ENCODE measurements at regions not wholly inside any gene's neighbourhood (a gene's known extent, or its start where the extent isn't known, plus 50 kb on each side); places are given as distances from the start of the nearest gene placed in this dataset.

DNA sequence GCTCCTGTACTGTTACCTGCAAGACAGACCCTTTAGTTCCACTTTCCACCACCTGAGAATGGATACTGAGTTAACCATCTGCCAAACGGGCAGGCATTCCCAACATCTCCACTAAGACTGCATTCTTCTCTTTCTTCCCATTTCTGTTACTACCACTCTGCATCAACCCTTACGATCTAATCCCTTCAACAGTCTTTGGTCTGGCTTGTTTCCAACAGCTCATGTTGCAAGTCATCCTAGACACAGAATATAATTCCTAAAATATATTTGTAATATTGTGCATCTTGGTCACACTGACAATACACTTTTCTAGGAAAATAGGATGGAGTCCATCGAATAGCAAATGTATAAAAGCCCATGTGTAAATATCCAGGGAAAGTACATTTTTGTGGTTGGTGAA is 166.7 kb downstream of the SIPA1L2 start:
- no peak for DNase-seq (ENCODE audit: extremely low spot score)
- Histone ChIP-seq H3K9me3 (no peaks in the 10 kb centered on the region), H3K36me3 (peaks cover 10 to 49% (median 22%) of the 10 kb centered on the region in 4 donors), H3K4me3 (no peak overlapping the region), H3K4me1 (peaks cover 0 to 13% (median 9%) of the 10 kb centered on the region in 4 donors), H3K27ac (replicated peaks in 1 of 4) (no peak overlapping the region), H3K27me3 (no peaks in the 10 kb centered on the region)
- intact Hi-C loops (cut with DNase I): no loop called here
- TF ChIP-seq POLR2AphosphoS5 (IDR thresholded peaks at IDR 0.05) (no peak), POLR2A (IDR thresholded peaks at IDR 0.05; ENCODE audit: low read depth) (no peak), EP300 (IDR thresholded peaks at IDR 0.05) (no peak)
- TF ChIP-seq, protein P1, sequence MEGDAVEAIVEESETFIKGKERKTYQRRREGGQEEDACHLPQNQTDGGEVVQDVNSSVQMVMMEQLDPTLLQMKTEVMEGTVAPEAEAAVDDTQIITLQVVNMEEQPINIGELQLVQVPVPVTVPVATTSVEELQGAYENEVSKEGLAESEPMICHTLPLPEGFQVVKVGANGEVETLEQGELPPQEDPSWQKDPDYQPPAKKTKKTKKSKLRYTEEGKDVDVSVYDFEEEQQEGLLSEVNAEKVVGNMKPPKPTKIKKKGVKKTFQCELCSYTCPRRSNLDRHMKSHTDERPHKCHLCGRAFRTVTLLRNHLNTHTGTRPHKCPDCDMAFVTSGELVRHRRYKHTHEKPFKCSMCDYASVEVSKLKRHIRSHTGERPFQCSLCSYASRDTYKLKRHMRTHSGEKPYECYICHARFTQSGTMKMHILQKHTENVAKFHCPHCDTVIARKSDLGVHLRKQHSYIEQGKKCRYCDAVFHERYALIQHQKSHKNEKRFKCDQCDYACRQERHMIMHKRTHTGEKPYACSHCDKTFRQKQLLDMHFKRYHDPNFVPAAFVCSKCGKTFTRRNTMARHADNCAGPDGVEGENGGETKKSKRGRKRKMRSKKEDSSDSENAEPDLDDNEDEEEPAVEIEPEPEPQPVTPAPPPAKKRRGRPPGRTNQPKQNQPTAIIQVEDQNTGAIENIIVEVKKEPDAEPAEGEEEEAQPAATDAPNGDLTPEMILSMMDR (IDR thresholded peaks at IDR 0.05): no peak
- WGBS: 81% methylated on average over 3 of the region's 3 CpGs

- no peak overlapping the region for H3K27ac ChIP-seq (replicated peaks in 1 of 4)
- DNase-seq (ENCODE audit: extremely low spot score): no peak
- WGBS: 90% methylated on average over 4 of the region's 4 CpGs
- no peaks in the 10 kb centered on the region for H3K9me3 ChIP-seq
- no peak for TF ChIP-seq EP300 (IDR thresholded peaks at IDR 0.05)
- TF ChIP-seq, protein P1 (IDR thresholded peaks at IDR 0.05): no peak
- no peak for TF ChIP-seq POLR2AphosphoS5 (IDR thresholded peaks at IDR 0.05)
- no peak for TF ChIP-seq POLR2A (IDR thresholded peaks at IDR 0.05; ENCODE audit: low read depth)
- H3K4me1 ChIP-seq: peaks cover 0 to 23% (median 13%) of the 10 kb centered on the region in 4 donors
- intact Hi-C loops (cut with DNase I): no loop called here
- H3K4me3 ChIP-seq: no peak overlapping the region
- peaks cover 10 to 49% (median 20%) of the 10 kb centered on the region in 4 donors for H3K36me3 ChIP-seq
- H3K27me3 ChIP-seq: no peaks in the 10 kb centered on the region
Measured at GRCh38 chr1:232462213-232462612, 167.7 kb downstream of the SIPA1L2 start.

DNA sequence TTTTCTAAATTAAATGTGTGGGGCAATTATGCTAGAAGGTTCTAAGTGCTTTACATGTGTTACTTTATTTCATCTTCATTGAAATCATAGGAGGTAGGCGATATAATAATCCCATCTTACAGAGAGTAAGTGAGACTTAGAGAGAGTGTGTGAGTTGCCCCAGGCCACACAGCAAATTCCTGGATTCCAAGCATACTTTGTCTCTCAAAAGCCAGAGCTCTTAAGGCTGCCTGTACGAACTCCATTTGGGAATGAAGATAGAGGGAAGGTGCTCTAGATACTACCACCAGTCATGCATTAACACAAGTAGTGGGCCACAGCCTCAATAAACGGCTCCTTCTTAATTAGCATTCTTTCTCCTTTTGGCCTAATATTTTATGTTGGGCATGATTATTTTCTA is 170.1 kb downstream of the SIPA1L2 start:
- WGBS: 54% methylated on average over 3 of the region's 3 CpGs
- H3K4me1 ChIP-seq: peaks cover 0 to 27% (median 17%) of the 10 kb centered on the region in 4 donors
- no peaks in the 10 kb centered on the region for H3K9me3 ChIP-seq
- no peak overlapping the region for H3K27ac ChIP-seq (replicated peaks in 1 of 4)
- no peak for DNase-seq (ENCODE audit: extremely low spot score)
- TF ChIP-seq POLR2AphosphoS5 (IDR thresholded peaks at IDR 0.05): no peak
- TF ChIP-seq, protein P1 (IDR thresholded peaks at IDR 0.05): no peak
- TF ChIP-seq POLR2A (IDR thresholded peaks at IDR 0.05; ENCODE audit: low read depth): no peak
- TF ChIP-seq EP300 (IDR thresholded peaks at IDR 0.05): no peak
- H3K4me3 ChIP-seq: no peak overlapping the region
- peaks cover 6 to 30% (median 10%) of the 10 kb centered on the region in 4 donors for H3K36me3 ChIP-seq
- intact Hi-C loops (cut with DNase I): no loop called here
- no peaks in the 10 kb centered on the region for H3K27me3 ChIP-seq

DNA sequence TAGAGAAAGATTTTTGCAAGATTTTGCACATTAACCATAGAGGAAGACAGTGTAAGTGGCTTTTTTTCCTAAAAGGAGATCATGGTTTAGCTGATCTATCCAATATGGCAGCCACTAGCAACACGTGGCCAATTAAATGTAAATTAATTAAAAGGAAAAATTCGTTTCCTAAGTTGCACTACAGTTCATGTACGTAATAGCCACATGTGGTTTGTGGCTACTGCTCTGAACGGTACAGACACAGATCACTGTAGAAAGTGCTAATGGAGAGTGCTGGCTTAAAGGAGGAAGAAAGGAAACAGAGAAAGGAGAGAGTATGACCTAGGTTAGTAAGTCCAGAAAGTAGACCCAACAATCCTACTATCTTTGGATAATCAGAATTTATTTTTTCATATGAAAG is 170.8 kb downstream of the SIPA1L2 start:
- no peaks in the 10 kb centered on the region for H3K9me3 ChIP-seq
- H3K4me1 ChIP-seq: peaks cover 0 to 30% (median 20%) of the 10 kb centered on the region in 4 donors
- intact Hi-C loops (cut with DNase I): no loop called here
- no peak for DNase-seq (ENCODE audit: extremely low spot score)
- no peaks in the 10 kb centered on the region for H3K27me3 ChIP-seq
- H3K4me3 ChIP-seq: no peak overlapping the region
- no peak for TF ChIP-seq EP300 (IDR thresholded peaks at IDR 0.05)
- no peak for TF ChIP-seq POLR2A (IDR thresholded peaks at IDR 0.05; ENCODE audit: low read depth)
- TF ChIP-seq, protein P1 (IDR thresholded peaks at IDR 0.05): no peak
- TF ChIP-seq POLR2AphosphoS5 (IDR thresholded peaks at IDR 0.05): no peak
- 75% methylated on average over 4 of the region's 4 CpGs for WGBS
- peaks cover 0 to 23% (median 5%) of the 10 kb centered on the region in 4 donors for H3K36me3 ChIP-seq
- H3K27ac ChIP-seq (replicated peaks in 1 of 4): no peak overlapping the region

- Histone ChIP-seq H3K4me3 (no peak overlapping the region), H3K9me3 (no peaks in the 10 kb centered on the region), H3K27me3 (no peaks in the 10 kb centered on the region), H3K4me1 (peaks cover under 1 to 39% (median 31%) of the 10 kb centered on the region in 4 donors), H3K36me3 (peaks cover 0 to 18% (median 5%) of the 10 kb centered on the region in 4 donors), H3K27ac (replicated peaks in 1 of 4) (no peak overlapping the region)
- DNase-seq (ENCODE audit: extremely low spot score): no peak
- WGBS: 85% methylated on average over 3 of the region's 3 CpGs
- no peak for TF ChIP-seq POLR2AphosphoS5 (IDR thresholded peaks at IDR 0.05)
- TF ChIP-seq, protein P1 (IDR thresholded peaks at IDR 0.05): no peak
- TF ChIP-seq POLR2A (IDR thresholded peaks at IDR 0.05; ENCODE audit: low read depth): no peak
- no peak for TF ChIP-seq EP300 (IDR thresholded peaks at IDR 0.05)
- intact Hi-C loops (cut with DNase I): no loop called here
Measured at GRCh38 chr1:232457595-232457994, 172.3 kb downstream of the SIPA1L2 start.

All from esophagus muscularis mucosa (tissue), 4 donors.